MM.1S (cell line): ENCODE measurements at regions not wholly inside any gene's neighbourhood (a gene's known extent, or its start where the extent isn't known, plus 50 kb on each side); places are given as distances from the start of the nearest gene placed in this dataset.

Experiments
- DNase-seq: peaks from one replicate; pipeline ENCODE4 v3.0.0-alpha.2; 2015
- H2AFZ ChIP-seq: fragments of 300-600 bp; sonication (generic); 2 replicates; pipeline ENCODE4 v1.6.0; 2016; ENCODE audit warnings: antibody characterized with exemption, low read length
- H3F3A ChIP-seq: fragments of 300-600 bp; sonication (generic); 2 replicates; pipeline ENCODE4 v1.6.1; 2016; ENCODE audit warnings: mild to moderate bottlenecking, antibody characterized with exemption, low read length, moderate library complexity, mixed read lengths; ENCODE audit not compliant: insufficient read depth
- H3K27ac ChIP-seq: fragments of 300-600 bp; sonication (generic); 2 replicates; pipeline ENCODE4 v1.5.1; 2016; ENCODE audit warnings: mild to moderate bottlenecking, low read length
- H3K27me3 ChIP-seq: fragments of 300-600 bp; sonication (generic); replicated peaks from 2 replicates; pipeline ENCODE4 v1.6.0; 2016; ENCODE audit warnings: low read length; ENCODE audit not compliant: insufficient read depth
- H3K36me3 ChIP-seq: fragments of 300-600 bp; sonication (generic); replicated peaks from 2 replicates; pipeline ENCODE4 v1.6.1; 2016; ENCODE audit warnings: mild to moderate bottlenecking, low read length, mixed read lengths; ENCODE audit not compliant: insufficient read depth
- H3K4me1 ChIP-seq: fragments of 300-600 bp; sonication (generic); 2 replicates; pipeline ENCODE4 v1.6.1; 2016; ENCODE audit warnings: low read length, mixed read lengths
- H3K4me2 ChIP-seq: fragments of 300-600 bp; sonication (generic); 2 replicates; pipeline ENCODE4 v1.6.0; 2016; ENCODE audit warnings: low read depth, low read length
- H3K4me3 ChIP-seq: fragments of 300-600 bp; sonication (generic); 2 replicates; pipeline ENCODE4 v1.5.1; 2016; ENCODE audit warnings: low read length, mixed read lengths
- H3K79me2 ChIP-seq: fragments of 300-600 bp; sonication (generic); 2 replicates; pipeline ENCODE4 v1.6.1; 2016; ENCODE audit warnings: mixed run types, low read length, mixed read lengths
- H3K9ac ChIP-seq: fragments of 300-600 bp; sonication (generic); 2 replicates; pipeline ENCODE4 v1.6.1; 2016; ENCODE audit warnings: low read length, mixed read lengths
- H3K9me2 ChIP-seq: fragments of 300-600 bp; sonication (generic); replicated peaks from 2 replicates; pipeline ENCODE4 v1.6.1; 2016; ENCODE audit warnings: mild to moderate bottlenecking, low read length, mixed read lengths; ENCODE audit not compliant: insufficient read depth
- H3K9me3 ChIP-seq: fragments of 300-600 bp; sonication (generic); replicated peaks from 2 replicates; pipeline ENCODE4 v1.6.1; 2016; ENCODE audit warnings: mild to moderate bottlenecking, low read length, mixed read lengths; ENCODE audit not compliant: insufficient read depth
- H4K20me1 ChIP-seq: fragments of 300-600 bp; sonication (generic); 2 replicates; pipeline ENCODE4 v1.6.1; 2016; ENCODE audit warnings: mild to moderate bottlenecking, low read length, moderate library complexity, mixed read lengths; ENCODE audit not compliant: insufficient read depth
- EZH2 ChIP-seq: fragments of 300-600 bp; sonication (generic); optimal IDR thresholded peaks from 2 replicates; pipeline ENCODE3; 2017; ENCODE audit warnings: low read depth, mild to moderate bottlenecking, antibody characterized with exemption, low read length, mixed read lengths
- EZH2phosphoT487 ChIP-seq: fragments of 300-600 bp; sonication (generic); IDR thresholded peaks from 2 replicates; pipeline ENCODE4 v1.6.1; 2018; ENCODE audit warnings: antibody characterized with exemption, low read length
- TF ChIP-seq, protein P1 (sequence below): fragments of 300-600 bp; sonication (generic); IDR thresholded peaks from 2 replicates; pipeline ENCODE4 v1.5.1; 2016; ENCODE audit warnings: antibody characterized with exemption, low read length, mixed read lengths

DNA sequence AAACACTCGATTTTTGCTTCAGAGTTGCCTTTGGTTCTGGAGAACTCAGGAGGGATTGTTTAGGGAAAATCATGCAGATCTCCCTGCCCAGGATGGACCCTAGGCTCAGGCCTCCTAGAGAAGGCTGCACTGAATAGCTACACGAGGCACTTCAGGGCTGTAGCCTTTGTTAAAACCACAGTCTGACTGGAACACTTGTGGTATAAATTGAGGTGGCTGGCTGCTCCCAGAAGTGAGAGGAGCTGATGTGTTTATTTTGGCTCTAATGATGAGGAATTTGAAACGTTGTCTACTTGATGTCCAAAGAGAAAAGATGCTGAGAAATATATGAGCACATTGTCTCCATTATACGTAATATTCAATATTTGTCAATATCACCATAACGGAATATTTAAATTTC is 762.1 kb upstream of the ARGLU1 start:
- no peaks in the 10 kb centered on the region for H3K27me3 ChIP-seq
- no peak for TF ChIP-seq EZH2phosphoT487
- H2AFZ ChIP-seq = no peak overlapping the region
- H3K79me2 ChIP-seq = no peaks in the 10 kb centered on the region
- no peak for DNase-seq
- H3K36me3 ChIP-seq = no peaks in the 10 kb centered on the region
- H3K27ac ChIP-seq = no peak overlapping the region
- no peaks in the 10 kb centered on the region for H3K4me1 ChIP-seq
- no peak overlapping the region for H3K4me3 ChIP-seq
- no peak overlapping the region for H3K9ac ChIP-seq
- H4K20me1 ChIP-seq = no peaks in the 10 kb centered on the region
- H3K4me2 ChIP-seq = no peak overlapping the region
- H3K9me3 ChIP-seq = no peaks in the 10 kb centered on the region
- H3F3A ChIP-seq = no peaks in the 10 kb centered on the region
- no peaks in the 10 kb centered on the region for H3K9me2 ChIP-seq

DNA sequence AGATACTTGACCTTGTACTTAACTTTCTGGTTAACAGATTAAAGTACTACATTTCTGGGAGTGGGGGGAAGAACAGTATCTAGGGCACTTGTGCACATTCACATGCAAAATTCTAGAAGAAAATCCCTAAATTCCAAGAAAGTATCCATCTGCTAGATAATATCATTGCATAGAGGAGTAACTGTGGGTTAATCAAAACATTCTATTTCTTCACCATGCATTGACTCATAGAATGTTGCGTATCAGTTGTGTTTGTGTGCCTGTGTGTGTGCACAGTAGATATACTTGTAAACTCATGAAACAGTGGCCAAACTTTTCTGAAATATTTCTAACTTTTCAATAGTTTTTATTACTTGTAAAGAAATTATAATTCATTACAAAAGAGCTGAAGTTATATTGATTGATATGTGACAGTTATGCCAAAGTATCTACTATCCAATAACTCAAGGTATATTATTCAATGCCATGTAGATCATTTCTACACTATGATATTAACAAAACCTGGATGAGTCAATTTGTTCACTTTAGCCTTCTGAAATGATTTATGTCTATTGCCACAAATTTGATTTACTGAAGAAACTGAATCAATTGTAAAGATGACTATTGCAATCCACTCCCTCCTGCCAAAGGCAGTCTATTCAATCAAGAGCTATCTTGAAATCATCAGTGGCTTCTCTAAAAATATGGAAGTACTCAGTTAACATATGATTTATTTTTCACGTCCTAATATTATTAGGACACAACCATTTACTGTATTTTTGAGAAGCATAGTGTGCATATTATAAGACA is 756.7 kb upstream of the ARGLU1 start:
- no peaks in the 10 kb centered on the region for H4K20me1 ChIP-seq
- H3K27me3 ChIP-seq = no peaks in the 10 kb centered on the region
- no peak overlapping the region for H3K27ac ChIP-seq
- no peak overlapping the region for H2AFZ ChIP-seq
- H3K9ac ChIP-seq = no peak overlapping the region
- no peak overlapping the region for H3K4me3 ChIP-seq
- TF ChIP-seq, protein P1, sequence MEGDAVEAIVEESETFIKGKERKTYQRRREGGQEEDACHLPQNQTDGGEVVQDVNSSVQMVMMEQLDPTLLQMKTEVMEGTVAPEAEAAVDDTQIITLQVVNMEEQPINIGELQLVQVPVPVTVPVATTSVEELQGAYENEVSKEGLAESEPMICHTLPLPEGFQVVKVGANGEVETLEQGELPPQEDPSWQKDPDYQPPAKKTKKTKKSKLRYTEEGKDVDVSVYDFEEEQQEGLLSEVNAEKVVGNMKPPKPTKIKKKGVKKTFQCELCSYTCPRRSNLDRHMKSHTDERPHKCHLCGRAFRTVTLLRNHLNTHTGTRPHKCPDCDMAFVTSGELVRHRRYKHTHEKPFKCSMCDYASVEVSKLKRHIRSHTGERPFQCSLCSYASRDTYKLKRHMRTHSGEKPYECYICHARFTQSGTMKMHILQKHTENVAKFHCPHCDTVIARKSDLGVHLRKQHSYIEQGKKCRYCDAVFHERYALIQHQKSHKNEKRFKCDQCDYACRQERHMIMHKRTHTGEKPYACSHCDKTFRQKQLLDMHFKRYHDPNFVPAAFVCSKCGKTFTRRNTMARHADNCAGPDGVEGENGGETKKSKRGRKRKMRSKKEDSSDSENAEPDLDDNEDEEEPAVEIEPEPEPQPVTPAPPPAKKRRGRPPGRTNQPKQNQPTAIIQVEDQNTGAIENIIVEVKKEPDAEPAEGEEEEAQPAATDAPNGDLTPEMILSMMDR = no peak
- no peaks in the 10 kb centered on the region for H3K4me1 ChIP-seq
- no peaks in the 10 kb centered on the region for H3F3A ChIP-seq
- DNase-seq = no peak
- no peaks in the 10 kb centered on the region for H3K36me3 ChIP-seq
- H3K79me2 ChIP-seq = no peaks in the 10 kb centered on the region
- no peaks in the 10 kb centered on the region for H3K9me3 ChIP-seq
- H3K4me2 ChIP-seq = no peak overlapping the region
- H3K9me2 ChIP-seq = no peaks in the 10 kb centered on the region; the same call in 1 of the 2 replicates

GRCh38 chr13:107322228-107322627 is 754.3 kb upstream of the ARGLU1 start:
- Histone ChIP-seq H3K27ac (no peak overlapping the region), H3K4me1 (no peaks in the 10 kb centered on the region), H3K9me2 (no peaks in the 10 kb centered on the region; the same call in 1 of the 2 replicates), H3K9ac (no peak overlapping the region), H3K79me2 (no peaks in the 10 kb centered on the region), H4K20me1 (no peaks in the 10 kb centered on the region), H3F3A (no peaks in the 10 kb centered on the region), H3K4me3 (no peak overlapping the region), H3K36me3 (no peaks in the 10 kb centered on the region), H3K27me3 (no peaks in the 10 kb centered on the region), H3K4me2 (no peak overlapping the region), H2AFZ (no peak overlapping the region), H3K9me3 (no peaks in the 10 kb centered on the region)
- no peak for DNase-seq
- no peak for TF ChIP-seq EZH2phosphoT487
- TF ChIP-seq EZH2 = no peak
- TF ChIP-seq, protein P1 = no peak

DNA sequence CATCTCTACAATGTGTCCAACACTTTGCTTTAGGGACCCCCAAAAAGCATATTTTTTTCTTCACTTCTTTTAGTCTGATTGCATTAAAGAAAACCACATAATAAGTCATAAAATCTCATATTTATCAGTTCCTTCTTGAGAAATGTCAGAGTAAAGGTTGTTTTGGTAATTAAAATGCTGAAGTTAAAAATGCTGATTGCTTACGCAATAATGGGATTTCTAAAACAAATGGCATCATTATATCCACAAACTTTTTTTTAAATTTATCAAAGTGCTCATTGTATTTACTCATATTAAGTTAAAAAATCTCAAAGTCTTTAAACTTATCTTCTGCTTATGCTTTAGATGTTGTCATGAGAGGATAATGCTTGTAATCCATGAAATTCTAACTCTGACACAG is 737.2 kb upstream of the ARGLU1 start:
- Histone ChIP-seq H3K9me2 (no peaks in the 10 kb centered on the region), H3K9ac (no peak overlapping the region), H3K79me2 (no peaks in the 10 kb centered on the region), H3K36me3 (no peaks in the 10 kb centered on the region), H3K4me2 (no peak overlapping the region), H3F3A (no peaks in the 10 kb centered on the region), H3K9me3 (no peaks in the 10 kb centered on the region), H3K27ac (no peak overlapping the region), H4K20me1 (no peaks in the 10 kb centered on the region), H2AFZ (no peak overlapping the region), H3K4me1 (no peaks in the 10 kb centered on the region), H3K4me3 (no peak overlapping the region), H3K27me3 (no peaks in the 10 kb centered on the region)
- TF ChIP-seq EZH2phosphoT487 (no peak), EZH2 (no peak)
- TF ChIP-seq, protein P1 = no peak
- DNase-seq = no peak
